RPMI7951 (cell line): ENCODE measurements at regions not wholly inside any gene's neighbourhood (a gene's known extent, or its start where the extent isn't known, plus 50 kb on each side); places are given as distances from the start of the nearest gene placed in this dataset.
"Not testable (repeated sequence)": the region's sequence is repeated elsewhere in the genome, so short reads cannot be mapped to it uniquely, and the experiment has no call there.

Experiments used
- DNase-seq: peaks from one replicate; pipeline ENCODE4 v3.0.0-alpha.2; 2012; ENCODE audit warnings: low read depth

- no peak for DNase-seq
These were observed 404.9 kb upstream of the MBL2 start for GRCh38 chr10:53177468-53177867.

GRCh38 chr10:53166325-53166724, 393.7 kb upstream of the MBL2 start:
- no peak for DNase-seq

GRCh38 chr10:53162856-53163255, 390.3 kb upstream of the MBL2 start:
- no peak for DNase-seq

GRCh38 chr10:53161231-53161630, 388.6 kb upstream of the MBL2 start:
- no peak for DNase-seq

- not testable (repeated sequence) for DNase-seq
These were observed 383.1 kb upstream of the MBL2 start for GRCh38 chr10:53155674-53156073.

- no peak for DNase-seq
These were observed 381.2 kb upstream of the MBL2 start for GRCh38 chr10:53153831-53154230.

GRCh38 chr10:53140506-53140905, 367.9 kb upstream of the MBL2 start:
- DNase-seq = no peak

- DNase-seq = no peak
These were observed 363.3 kb upstream of the MBL2 start for GRCh38 chr10:53135897-53136253.

GRCh38 chr10:53135213-53135896, 362.8 kb upstream of the MBL2 start:
- no peak for DNase-seq

- DNase-seq = no peak
These were observed 361.5 kb upstream of the MBL2 start for GRCh38 chr10:53134050-53134449.

- no peak for DNase-seq
These were observed 357.8 kb upstream of the MBL2 start for GRCh38 chr10:53130337-53130736.

GRCh38 chr10:53127686-53128085, 355.1 kb upstream of the MBL2 start:
- DNase-seq = no peak

- no peak for DNase-seq
These were observed 350.7 kb upstream of the MBL2 start for GRCh38 chr10:53123311-53123710.

GRCh38 chr10:53122281-53122680, 349.7 kb upstream of the MBL2 start:
- DNase-seq = no peak

- no peak for DNase-seq
These were observed 343.1 kb upstream of the MBL2 start for GRCh38 chr10:53115660-53116059.

GRCh38 chr10:53111529-53111928, 338.9 kb upstream of the MBL2 start:
- no peak for DNase-seq

- DNase-seq = no peak
These were observed 336.7 kb upstream of the MBL2 start for GRCh38 chr10:53109320-53109719.

- no peak for DNase-seq
These were observed 335.8 kb upstream of the MBL2 start for GRCh38 chr10:53108317-53108934.

GRCh38 chr10:53107711-53108110, 335.1 kb upstream of the MBL2 start:
- DNase-seq = no peak

- no peak for DNase-seq
These were observed 329.8 kb upstream of the MBL2 start for GRCh38 chr10:53102424-53102823.

GRCh38 chr10:53093878-53094277, 321.3 kb upstream of the MBL2 start:
- DNase-seq = no peak

- no peak for DNase-seq
These were observed 319.0 kb upstream of the MBL2 start for GRCh38 chr10:53091574-53091973.

GRCh38 chr10:53088961-53089360, 316.4 kb upstream of the MBL2 start:
- DNase-seq = no peak

GRCh38 chr10:53079283-53079682, 306.7 kb upstream of the MBL2 start:
- DNase-seq = no peak
